Progenitor cell of endocrine pancreas (in vitro differentiated cells): ENCODE measurements at regions not wholly inside any gene's neighbourhood (a gene's known extent, or its start where the extent isn't known, plus 50 kb on each side); places are given as distances from the start of the nearest gene placed in this dataset.

Source experiments
- DNase-seq: peaks from one replicate; pipeline ENCODE4 v3.0.0; 2021; ENCODE audit warnings: low spot score; ENCODE audit not compliant: unreplicated experiment
- H3K27ac Mint-ChIP-seq: 2 replicates; pipeline ENCODE4 v1.8.0; 2021; ENCODE audit warnings: mild to moderate bottlenecking, moderate library complexity, mixed read lengths
- H3K27me3 Mint-ChIP-seq: 2 replicates; pipeline ENCODE4 v1.8.0; 2021; ENCODE audit warnings: mixed read lengths
- H3K36me3 Mint-ChIP-seq: 2 replicates; pipeline ENCODE4 v1.8.0; 2022; ENCODE audit warnings: mixed read lengths; ENCODE audit not compliant: insufficient read depth
- H3K4me1 Mint-ChIP-seq: 2 replicates; pipeline ENCODE4 v1.8.0; 2021; ENCODE audit warnings: low read depth, mixed read lengths
- H3K4me3 Mint-ChIP-seq: 2 replicates; pipeline ENCODE4 v1.8.0; 2021; ENCODE audit warnings: low read depth, mild to moderate bottlenecking, moderate library complexity, mixed read lengths
- H3K9me3 Mint-ChIP-seq: 2 replicates; pipeline ENCODE4 v1.8.0; 2021; ENCODE audit warnings: low read depth, mixed read lengths
- TF ChIP-seq, protein P1 (sequence below): fragments of 200-600 bp; sonication (generic); IDR thresholded peaks from one replicate; pipeline ENCODE4 v1.5.0; 2021; ENCODE audit warnings: antibody characterized with exemption, mild to moderate bottlenecking; ENCODE audit not compliant: unreplicated experiment

DNA sequence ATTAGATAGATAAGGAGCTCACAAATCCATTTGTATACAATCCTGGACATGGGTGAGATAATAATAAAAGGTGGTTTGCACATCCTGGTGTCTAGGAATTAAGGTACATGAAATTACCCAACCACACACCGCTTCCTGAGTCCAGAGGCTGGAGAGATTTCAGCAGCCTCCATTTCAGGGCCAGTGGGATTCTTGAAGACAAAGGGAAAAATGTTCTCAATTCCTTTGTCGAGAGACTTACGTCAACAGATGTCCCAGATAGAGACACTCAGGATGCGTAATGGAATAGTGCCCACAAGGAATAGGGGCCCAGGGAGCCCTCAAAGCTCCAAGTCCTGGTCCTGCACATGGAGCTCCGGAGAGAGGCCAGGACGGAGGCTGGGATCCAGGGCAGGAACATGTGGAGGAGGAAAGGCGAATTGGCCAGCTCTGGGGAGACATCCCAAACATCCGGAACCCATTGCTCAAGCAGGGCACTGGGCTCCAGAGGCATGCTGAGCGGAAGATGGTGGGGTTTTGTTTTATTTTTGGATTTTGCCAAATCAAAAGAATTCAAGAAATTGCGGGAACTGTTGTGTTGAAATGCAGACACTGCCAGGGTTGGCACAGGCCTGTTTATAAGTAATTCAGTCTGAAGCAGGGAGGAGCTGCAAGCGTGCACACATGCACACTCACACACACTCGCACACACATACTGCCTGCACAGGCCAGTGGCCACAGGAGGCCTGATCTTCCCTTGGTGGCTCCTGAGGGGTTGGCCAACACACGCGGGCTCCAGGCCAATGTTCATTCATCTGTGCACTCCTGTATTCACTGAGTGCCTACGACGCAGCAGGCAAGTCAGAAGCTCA lies 97.2 kb downstream of the NOG start:
- DNase-seq = no peak
- H3K9me3 Mint-ChIP-seq = no peaks in the 10 kb centered on the region
- TF ChIP-seq, protein P1, sequence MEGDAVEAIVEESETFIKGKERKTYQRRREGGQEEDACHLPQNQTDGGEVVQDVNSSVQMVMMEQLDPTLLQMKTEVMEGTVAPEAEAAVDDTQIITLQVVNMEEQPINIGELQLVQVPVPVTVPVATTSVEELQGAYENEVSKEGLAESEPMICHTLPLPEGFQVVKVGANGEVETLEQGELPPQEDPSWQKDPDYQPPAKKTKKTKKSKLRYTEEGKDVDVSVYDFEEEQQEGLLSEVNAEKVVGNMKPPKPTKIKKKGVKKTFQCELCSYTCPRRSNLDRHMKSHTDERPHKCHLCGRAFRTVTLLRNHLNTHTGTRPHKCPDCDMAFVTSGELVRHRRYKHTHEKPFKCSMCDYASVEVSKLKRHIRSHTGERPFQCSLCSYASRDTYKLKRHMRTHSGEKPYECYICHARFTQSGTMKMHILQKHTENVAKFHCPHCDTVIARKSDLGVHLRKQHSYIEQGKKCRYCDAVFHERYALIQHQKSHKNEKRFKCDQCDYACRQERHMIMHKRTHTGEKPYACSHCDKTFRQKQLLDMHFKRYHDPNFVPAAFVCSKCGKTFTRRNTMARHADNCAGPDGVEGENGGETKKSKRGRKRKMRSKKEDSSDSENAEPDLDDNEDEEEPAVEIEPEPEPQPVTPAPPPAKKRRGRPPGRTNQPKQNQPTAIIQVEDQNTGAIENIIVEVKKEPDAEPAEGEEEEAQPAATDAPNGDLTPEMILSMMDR = no peak
- H3K4me1 Mint-ChIP-seq = no peaks in the 10 kb centered on the region
- H3K27ac Mint-ChIP-seq = no peak overlapping the region
- peaks cover 16% of the 10 kb centered on the region for H3K27me3 Mint-ChIP-seq
- H3K36me3 Mint-ChIP-seq = no peaks in the 10 kb centered on the region
- H3K4me3 Mint-ChIP-seq = no peak overlapping the region

DNA sequence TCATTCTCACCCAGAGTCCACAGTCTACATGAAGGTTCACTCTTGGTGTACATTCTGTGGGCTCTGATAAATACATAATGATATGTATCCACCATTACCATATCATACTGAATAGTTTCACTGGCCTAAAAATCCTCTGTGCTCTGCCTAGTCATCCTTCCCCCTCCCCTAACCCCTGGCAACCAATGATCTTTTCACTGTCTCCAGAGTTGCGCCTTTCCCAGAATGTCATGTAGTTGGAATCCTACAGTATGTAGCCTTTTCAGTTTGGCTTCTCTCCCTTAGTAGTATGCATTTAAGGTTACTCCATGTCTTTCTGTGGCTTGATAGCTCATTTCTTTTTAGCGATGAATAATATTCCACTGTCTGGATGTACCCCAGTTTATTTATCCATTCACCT lies 101.3 kb downstream of the NOG start:
- H3K9me3 Mint-ChIP-seq = no peaks in the 10 kb centered on the region
- H3K27ac Mint-ChIP-seq = no peak overlapping the region
- TF ChIP-seq, protein P1 = no peak
- H3K27me3 Mint-ChIP-seq = peaks cover 33% of the 10 kb centered on the region
- H3K36me3 Mint-ChIP-seq = no peaks in the 10 kb centered on the region
- no peak overlapping the region for H3K4me3 Mint-ChIP-seq
- H3K4me1 Mint-ChIP-seq = no peaks in the 10 kb centered on the region
- no peak for DNase-seq

DNA sequence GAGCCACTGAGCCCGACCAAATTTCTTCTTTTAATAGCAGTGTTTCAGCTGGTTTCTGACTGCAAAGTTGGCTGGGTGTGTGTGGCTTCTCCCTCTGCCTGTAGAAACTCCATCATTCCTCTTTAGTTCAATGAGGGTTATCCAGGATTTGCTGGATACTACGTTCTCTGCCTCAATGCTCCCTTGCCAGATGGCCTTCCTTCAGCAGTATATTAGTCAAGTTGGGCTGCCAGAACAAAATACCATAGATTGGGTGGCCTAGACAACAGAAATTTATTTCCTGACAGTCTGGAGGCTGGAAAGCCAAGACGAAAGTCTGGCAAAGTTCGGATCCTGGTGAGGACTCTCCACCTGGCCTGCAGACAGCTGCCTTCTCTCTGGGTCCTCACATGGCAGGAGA lies 103.7 kb downstream of the NOG start:
- Mint-ChIP-seq H3K27ac (no peak overlapping the region), H3K4me1 (no peaks in the 10 kb centered on the region)

DNA sequence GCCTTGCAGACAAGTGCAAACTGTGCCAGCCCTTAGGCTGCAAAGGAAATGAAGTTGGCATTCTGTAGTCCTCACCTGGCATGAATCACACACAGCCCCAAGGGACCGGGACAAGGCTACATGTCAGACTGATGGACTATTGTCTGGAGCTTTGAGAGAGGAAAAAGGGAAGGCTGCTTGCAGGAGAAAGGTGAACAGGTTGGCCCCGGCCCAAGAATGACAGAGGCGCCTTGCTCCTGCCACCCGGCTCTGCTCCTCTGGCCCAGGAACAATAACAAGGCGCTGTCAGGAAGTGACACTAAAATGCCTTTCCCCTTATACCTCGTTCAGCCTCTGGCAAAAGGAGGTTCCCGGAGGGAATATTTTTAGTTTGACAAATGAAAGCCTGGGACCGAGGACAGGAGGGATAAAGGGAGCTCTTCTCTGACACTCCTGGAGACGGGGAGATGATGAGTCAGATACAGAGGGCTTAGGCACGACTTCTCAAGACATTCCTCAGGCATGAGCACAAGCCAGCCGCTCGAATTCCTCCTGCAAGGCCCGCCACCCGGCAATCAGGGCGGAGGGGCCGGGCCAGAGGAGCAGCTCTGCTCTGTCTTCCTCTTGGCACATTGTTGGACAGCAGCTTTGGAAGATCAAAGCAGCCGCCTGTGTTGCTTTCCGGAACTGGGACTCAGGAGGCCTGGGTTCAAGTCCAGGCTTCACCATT lies 105.8 kb downstream of the NOG start:
- Mint-ChIP-seq H3K9me3 (no peaks in the 10 kb centered on the region), H3K27me3 (peaks cover 57% of the 10 kb centered on the region), H3K27ac (no peak overlapping the region), H3K4me3 (no peak overlapping the region), H3K36me3 (no peaks in the 10 kb centered on the region), H3K4me1 (no peaks in the 10 kb centered on the region)
- no peak for DNase-seq
- TF ChIP-seq, protein P1 = no peak

More for the DNA sequence above, 103.7 kb downstream of the NOG start:
- Mint-ChIP-seq H3K9me3 (no peaks in the 10 kb centered on the region), H3K4me3 (no peak overlapping the region), H3K27me3 (peaks cover 40% of the 10 kb centered on the region), H3K36me3 (no peaks in the 10 kb centered on the region)
- TF ChIP-seq, protein P1 = no peak
- no peak for DNase-seq

DNA sequence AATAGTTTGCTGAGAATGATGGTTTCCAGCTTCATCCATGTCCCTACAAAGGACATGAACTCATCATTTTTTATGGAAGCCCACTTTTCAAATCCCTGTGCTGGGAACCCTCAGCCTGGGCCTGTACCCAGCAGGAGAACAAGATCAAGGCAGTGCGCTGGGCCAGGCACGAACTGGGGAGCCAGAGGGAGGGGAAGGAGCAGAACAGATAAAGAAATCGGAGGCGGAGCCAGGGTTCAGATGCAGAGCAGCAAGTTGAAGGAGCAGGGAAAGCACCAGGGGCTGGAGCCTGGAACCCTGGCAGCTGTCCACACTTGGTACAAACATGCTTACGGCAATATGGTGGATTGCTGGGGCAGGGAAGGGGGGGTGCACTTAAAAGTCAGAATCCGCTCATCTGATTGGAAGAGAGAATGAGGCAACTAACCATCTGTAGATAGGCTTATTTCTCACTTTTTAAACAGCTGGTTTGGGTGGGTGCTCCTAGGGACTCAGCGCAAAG lies 107.5 kb downstream of the NOG start:
- Mint-ChIP-seq H3K4me1 (no peaks in the 10 kb centered on the region), H3K27ac (no peak overlapping the region), H3K36me3 (no peaks in the 10 kb centered on the region), H3K9me3 (no peaks in the 10 kb centered on the region), H3K4me3 (no peak overlapping the region), H3K27me3 (peaks cover 62% of the 10 kb centered on the region)
- TF ChIP-seq, protein P1 = no peak
- DNase-seq = no peak
